OCI-LY3 (cell line): ENCODE measurements at regions not wholly inside any gene's neighbourhood (a gene's known extent, or its start where the extent isn't known, plus 50 kb on each side); places are given as distances from the start of the nearest gene placed in this dataset.

Experiments
- H2AFZ ChIP-seq: fragments of 200-600, 300-600 bp; shearing (Covaris generic); 2 replicates; pipeline ENCODE4 v1.6.0; 2014; ENCODE audit warnings: antibody characterized with exemption, low read depth, low read length
- H3K27ac ChIP-seq: fragments of 200-600, 300-600 bp; sonication (generic); 2 replicates; pipeline ENCODE4 v1.5.1; 2014; ENCODE audit warnings: mild to moderate bottlenecking, low read length, moderate library complexity, mixed read lengths
- H3K27me3 ChIP-seq: fragments of 200-600, 300-600 bp; sonication (generic); 2 replicates; pipeline ENCODE4 v1.6.1; 2014; ENCODE audit warnings: low read depth, low read length, mixed read lengths
- H3K36me3 ChIP-seq: fragments of 200-600, 300-600 bp; sonication (generic); replicated peaks from 2 replicates; pipeline ENCODE3; 2014; ENCODE audit warnings: low read depth, low read length, mixed read lengths
- H3K4me1 ChIP-seq: fragments of 300-600, 200-600 bp; sonication (generic); 2 replicates; pipeline ENCODE4 v1.6.1; 2014; ENCODE audit warnings: low read length, mixed read lengths
- H3K4me2 ChIP-seq: fragments of 200-600, 300-600 bp; sonication (generic); 2 replicates; pipeline ENCODE4 v1.6.1; 2014; ENCODE audit warnings: low read length, mixed read lengths
- H3K4me3 ChIP-seq: fragments of 300-600, 200-600 bp; sonication (generic); 2 replicates; pipeline ENCODE4 v1.5.1; 2014; ENCODE audit warnings: antibody characterized with exemption, mild to moderate bottlenecking, low read length, moderate library complexity
- H3K79me2 ChIP-seq: fragments of 300-600, 200-600 bp; shearing (Covaris generic); 2 replicates; pipeline ENCODE4 v1.6.1; 2014; ENCODE audit warnings: mild to moderate bottlenecking, low read length, mixed read lengths
- H3K9ac ChIP-seq: fragments of 300-600, 200-600 bp; shearing (Covaris generic); 2 replicates; pipeline ENCODE4 v1.6.0; 2014; ENCODE audit warnings: mild to moderate bottlenecking, low read length, moderate library complexity
- H3K9me3 ChIP-seq: fragments of 200-600, 300-600 bp; shearing (Covaris generic); 2 replicates; pipeline ENCODE4 v1.6.1; 2014; ENCODE audit warnings: low read length, mixed read lengths; ENCODE audit not compliant: insufficient read depth
- H4K20me1 ChIP-seq: fragments of 200-600, 300-600 bp; sonication (generic); 2 replicates; pipeline ENCODE4 v1.6.1; 2016; ENCODE audit warnings: low read length, mixed read lengths; ENCODE audit not compliant: insufficient read depth
- EZH2phosphoT487 ChIP-seq: fragments of 200-600 bp; shearing (Covaris generic); IDR thresholded peaks from 2 replicates; pipeline ENCODE4 v1.6.1; 2018; ENCODE audit warnings: antibody characterized with exemption, mixed run types, low read depth
- TF ChIP-seq, protein P1 (sequence below): fragments of 200-600, 300-600 bp; sonication (generic); IDR thresholded peaks from 2 replicates; pipeline ENCODE4 v1.5.1; 2014; ENCODE audit warnings: antibody characterized with exemption, low read length, low read depth

DNA sequence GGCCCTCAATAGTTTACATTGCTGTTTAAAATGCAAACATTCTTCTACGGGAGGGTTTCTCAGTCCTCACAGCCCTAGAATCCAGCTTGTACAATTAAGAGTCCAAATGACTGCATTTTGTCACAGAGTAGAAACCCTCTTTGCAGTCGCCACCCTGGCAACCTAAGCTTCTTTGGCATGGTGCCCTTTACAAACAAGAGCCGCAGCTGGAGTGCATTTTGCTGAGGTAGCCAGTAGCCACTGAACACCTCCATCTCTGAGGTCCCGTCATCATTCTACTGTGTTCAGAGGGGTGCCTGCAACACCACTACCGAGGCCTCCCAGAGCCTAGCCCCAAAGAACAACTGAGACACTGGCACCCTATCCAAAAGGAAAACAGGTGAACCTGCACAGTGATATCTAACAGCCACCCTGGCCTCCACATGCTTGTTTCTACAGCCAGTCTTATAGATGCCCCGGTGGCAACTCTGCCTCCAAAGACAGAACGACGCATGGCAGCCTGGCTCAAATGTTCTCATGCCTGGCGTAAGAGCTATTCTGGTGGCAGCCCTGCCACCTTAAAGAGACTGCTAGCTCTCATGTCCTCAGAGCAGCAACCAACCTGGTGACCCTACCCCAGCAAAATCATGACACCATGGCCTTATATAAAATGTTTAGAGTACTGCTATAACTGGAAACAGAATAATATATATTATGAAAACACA is 801.9 kb downstream of the TECRL start:
- Histone ChIP-seq H3K9me3 (no peaks in the 10 kb centered on the region), H3K36me3 (no peaks in the 10 kb centered on the region), H3K4me3 (no peak overlapping the region), H3K9ac (no peak overlapping the region), H3K4me2 (no peak overlapping the region), H3K27me3 (no peaks in the 10 kb centered on the region), H3K4me1 (no peaks in the 10 kb centered on the region), H4K20me1 (no peaks in the 10 kb centered on the region), H2AFZ (no peak overlapping the region), H3K27ac (no peak overlapping the region), H3K79me2 (no peaks in the 10 kb centered on the region)
- TF ChIP-seq EZH2phosphoT487: no peak
- TF ChIP-seq, protein P1, sequence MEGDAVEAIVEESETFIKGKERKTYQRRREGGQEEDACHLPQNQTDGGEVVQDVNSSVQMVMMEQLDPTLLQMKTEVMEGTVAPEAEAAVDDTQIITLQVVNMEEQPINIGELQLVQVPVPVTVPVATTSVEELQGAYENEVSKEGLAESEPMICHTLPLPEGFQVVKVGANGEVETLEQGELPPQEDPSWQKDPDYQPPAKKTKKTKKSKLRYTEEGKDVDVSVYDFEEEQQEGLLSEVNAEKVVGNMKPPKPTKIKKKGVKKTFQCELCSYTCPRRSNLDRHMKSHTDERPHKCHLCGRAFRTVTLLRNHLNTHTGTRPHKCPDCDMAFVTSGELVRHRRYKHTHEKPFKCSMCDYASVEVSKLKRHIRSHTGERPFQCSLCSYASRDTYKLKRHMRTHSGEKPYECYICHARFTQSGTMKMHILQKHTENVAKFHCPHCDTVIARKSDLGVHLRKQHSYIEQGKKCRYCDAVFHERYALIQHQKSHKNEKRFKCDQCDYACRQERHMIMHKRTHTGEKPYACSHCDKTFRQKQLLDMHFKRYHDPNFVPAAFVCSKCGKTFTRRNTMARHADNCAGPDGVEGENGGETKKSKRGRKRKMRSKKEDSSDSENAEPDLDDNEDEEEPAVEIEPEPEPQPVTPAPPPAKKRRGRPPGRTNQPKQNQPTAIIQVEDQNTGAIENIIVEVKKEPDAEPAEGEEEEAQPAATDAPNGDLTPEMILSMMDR: no peak

DNA sequence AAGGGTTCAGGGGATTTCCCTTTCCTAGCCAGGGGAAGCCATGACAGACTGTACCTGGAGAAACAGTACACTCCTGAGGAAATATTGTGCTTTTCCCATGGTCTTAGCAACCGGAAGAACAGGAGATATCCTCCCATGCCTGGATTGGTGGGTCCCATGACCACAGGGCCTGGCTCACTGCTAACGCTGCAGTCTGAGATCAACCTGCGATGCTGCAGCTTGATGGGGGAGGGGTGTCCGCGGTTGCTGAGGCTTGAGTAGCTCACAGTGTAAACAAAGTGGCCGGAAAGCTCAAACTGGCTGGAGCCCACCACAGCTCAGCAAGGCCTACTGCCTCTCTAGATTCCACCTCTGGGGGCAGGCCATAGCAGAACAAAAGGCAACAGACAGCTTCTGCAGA is 819.5 kb downstream of the TECRL start:
- H3K9ac ChIP-seq: no peak overlapping the region
- no peak overlapping the region for H2AFZ ChIP-seq
- H3K4me2 ChIP-seq: no peak overlapping the region
- no peak overlapping the region for H3K27ac ChIP-seq
- H3K79me2 ChIP-seq: no peaks in the 10 kb centered on the region
- H3K4me3 ChIP-seq: no peak overlapping the region
- no peaks in the 10 kb centered on the region for H3K9me3 ChIP-seq
- no peaks in the 10 kb centered on the region for H3K4me1 ChIP-seq
- H3K36me3 ChIP-seq: no peaks in the 10 kb centered on the region
- no peaks in the 10 kb centered on the region for H3K27me3 ChIP-seq
- no peaks in the 10 kb centered on the region for H4K20me1 ChIP-seq
- TF ChIP-seq, protein P1: no peak
- no peak for TF ChIP-seq EZH2phosphoT487

DNA sequence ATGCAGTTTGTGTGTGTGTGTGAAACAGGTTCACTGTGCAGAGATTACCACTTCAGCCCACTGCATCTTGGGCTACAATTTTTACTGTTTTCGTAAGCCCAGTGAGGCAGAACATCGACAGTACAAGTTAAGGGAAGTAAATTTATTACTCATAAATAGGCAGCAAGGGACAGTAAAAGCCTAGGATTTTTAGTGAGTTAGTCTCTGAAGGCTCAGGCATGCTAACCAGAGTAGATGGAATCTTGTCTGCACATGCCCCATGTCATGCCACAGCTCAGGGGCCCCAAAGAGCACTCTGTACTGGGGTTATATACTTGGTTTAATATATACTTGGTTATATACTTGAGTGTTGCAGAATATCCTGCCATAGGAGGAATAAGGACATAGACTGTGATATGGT is 825.7 kb downstream of the TECRL start:
- Histone ChIP-seq H3K79me2 (no peaks in the 10 kb centered on the region), H3K27ac (no peak overlapping the region), H2AFZ (no peak overlapping the region), H3K9ac (no peak overlapping the region), H4K20me1 (no peaks in the 10 kb centered on the region), H3K4me3 (no peak overlapping the region), H3K4me1 (peaks cover 28% of the 10 kb centered on the region), H3K4me2 (no peak overlapping the region), H3K9me3 (peaks cover 16% of the 10 kb centered on the region), H3K27me3 (no peaks in the 10 kb centered on the region), H3K36me3 (peaks cover 24% of the 10 kb centered on the region)
- TF ChIP-seq, protein P1: no peak
- no peak for TF ChIP-seq EZH2phosphoT487

DNA sequence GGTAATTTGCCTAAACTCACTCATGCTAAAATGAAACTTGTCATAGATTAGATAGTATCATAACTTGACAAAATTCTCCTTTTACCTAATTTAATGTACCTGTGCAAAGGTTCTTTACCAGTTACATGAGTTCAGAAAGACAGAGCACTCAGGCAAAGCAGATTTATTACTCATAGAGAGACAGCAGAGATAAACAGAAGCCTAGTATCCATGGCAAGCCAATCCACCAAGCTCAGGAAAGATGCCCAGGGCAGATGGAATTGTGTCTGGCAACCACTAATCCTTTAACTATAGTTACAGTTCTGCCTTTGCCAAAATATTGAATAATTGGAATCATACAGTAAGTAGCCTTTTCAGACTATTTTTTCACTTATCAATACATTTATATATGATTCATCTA is 826.2 kb downstream of the TECRL start:
- no peaks in the 10 kb centered on the region for H3K79me2 ChIP-seq
- H4K20me1 ChIP-seq: no peaks in the 10 kb centered on the region
- H3K9ac ChIP-seq: no peak overlapping the region
- H3K27ac ChIP-seq: no peak overlapping the region
- peaks cover 28% of the 10 kb centered on the region for H3K4me1 ChIP-seq
- H3K9me3 ChIP-seq: peaks cover 16% of the 10 kb centered on the region
- H2AFZ ChIP-seq: no peak overlapping the region
- H3K4me2 ChIP-seq: no peak overlapping the region
- H3K36me3 ChIP-seq: peaks cover 24% of the 10 kb centered on the region
- TF ChIP-seq EZH2phosphoT487: no peak
- TF ChIP-seq, protein P1: no peak
- no peak overlapping the region for H3K4me3 ChIP-seq
- H3K27me3 ChIP-seq: no peaks in the 10 kb centered on the region
